ENCODE measurements at regions not wholly inside any gene's neighbourhood (a gene's known extent, or its start where the extent isn't known, plus 50 kb on each side); places are given as distances from the start of the nearest gene placed in this dataset.

DNA sequence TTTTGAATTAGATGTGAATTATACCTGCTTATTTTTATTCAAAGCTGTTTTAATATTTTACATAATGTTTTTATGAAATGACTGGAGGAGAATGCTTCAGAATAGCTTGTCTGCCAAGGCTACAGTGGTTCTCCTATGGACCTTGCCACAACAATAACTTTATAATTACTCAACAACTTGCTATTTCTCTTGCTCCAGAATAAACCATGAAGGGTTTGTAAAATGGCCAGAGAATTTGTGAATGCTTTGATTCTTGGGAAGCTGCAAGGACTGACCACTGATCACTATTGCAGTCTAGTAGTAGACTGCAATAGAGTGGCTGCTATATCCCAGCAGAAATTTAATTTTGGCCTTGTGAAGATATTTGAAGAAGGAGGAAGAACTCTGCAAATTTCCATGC is 199.7 kb downstream of the FAT3 start:
- TF ChIP-seq POLR2AphosphoS5 (IDR thresholded peaks at IDR 0.05; ENCODE audit: borderline replicate concordance, low read depth, low read length) (no peak), EZH2 (IDR thresholded peaks at IDR 0.05) (no peak), FOXP2 (optimal IDR thresholded peaks at IDR 0.05; ENCODE audit: control extremely low read depth, extremely low read length, insufficient read depth) (no peak)

All from SK-N-MC (cell line).